Liver (tissue), 8 donors: ENCODE measurements at regions not wholly inside any gene's neighbourhood (a gene's known extent, or its start where the extent isn't known, plus 50 kb on each side); places are given as distances from the start of the nearest gene placed in this dataset.

Experiments
- DNase-seq: peaks from one replicate; pipeline ENCODE4 v3.0.0-alpha.2; 2017; ENCODE audit warnings: low spot score
- H3K27ac ChIP-seq, 2 donors: one replicate each; pipeline ENCODE4 v1.7.0; 2013; ENCODE audit warnings: inconsistent platforms in 2 of 2, low read length in 2 of 2, control low read depth in 1 of 2, low read depth in 1 of 2, mild to moderate bottlenecking in 1 of 2
- H3K27me3 ChIP-seq, 4 donors: one replicate each; pipeline versions ENCODE4 v1.6.1 to v1.7.0; 2013; ENCODE audit warnings: low read length in 3 of 4, inconsistent platforms in 1 of 4, mild to moderate bottlenecking in 1 of 4, moderate library complexity in 1 of 4; ENCODE audit not compliant: control insufficient read depth in 4 of 4, insufficient read depth in 4 of 4
- H3K36me3 ChIP-seq, 4 donors: one replicate each; pipeline versions ENCODE4 v1.6.1 to v1.7.0; 2013; ENCODE audit warnings: low read length in 3 of 4, mild to moderate bottlenecking in 3 of 4, low read depth in 1 of 4, moderate library complexity in 1 of 4; ENCODE audit not compliant: control insufficient read depth in 4 of 4, insufficient read depth in 3 of 4
- H3K4me1 ChIP-seq, 4 donors: one replicate each; pipeline versions ENCODE4 v1.6.1 to v1.7.0; 2013; ENCODE audit warnings: low read length in 3 of 4, mild to moderate bottlenecking in 3 of 4, moderate library complexity in 1 of 4; ENCODE audit not compliant: control insufficient read depth in 4 of 4, insufficient read depth in 4 of 4
- H3K4me3 ChIP-seq, 3 donors: one replicate each; pipeline versions ENCODE4 v1.6.1 to v1.7.0; 2013; ENCODE audit warnings: low read length in 3 of 3, control low read depth in 1 of 3, low read depth in 1 of 3, mild to moderate bottlenecking in 1 of 3
- H3K9ac ChIP-seq, 2 donors: one replicate each; pipeline ENCODE4 v1.7.0; 2013; ENCODE audit warnings: low read length in 2 of 2, mild to moderate bottlenecking in 2 of 2, moderate library complexity in 2 of 2, control low read depth in 1 of 2, low read depth in 1 of 2
- H3K9me3 ChIP-seq, 4 donors: one replicate each; pipeline versions ENCODE4 v1.6.1 to v1.7.0; 2013; ENCODE audit warnings: low read length in 3 of 4; ENCODE audit not compliant: control insufficient read depth in 4 of 4
- ATF3 ChIP-seq: IDR thresholded peaks from 2 replicates; pipeline ENCODE4 v1.6.1; 2016; ENCODE audit warnings: antibody characterized with exemption
- CTCF ChIP-seq: fragments of 150-350 bp; IDR thresholded peaks from 2 replicates; pipeline ENCODE4 v1.5.1; 2017; ENCODE audit warnings: improper control_type of control experiment, low read depth, low read length; ENCODE audit not compliant: missing input control
- EGR1 ChIP-seq, 2 donors: IDR thresholded peaks; 2 replicates each; pipeline ENCODE4 v1.6.1; 2016 to 2018; ENCODE audit warnings: antibody characterized with exemption in 2 of 2, low read depth in 2 of 2
- FOXA1 ChIP-seq: IDR thresholded peaks from 2 replicates; pipeline ENCODE4 v1.6.1; 2016; ENCODE audit warnings: antibody characterized with exemption
- FOXA2 ChIP-seq: IDR thresholded peaks from 2 replicates; pipeline ENCODE4 v1.6.1; 2016; ENCODE audit warnings: antibody characterized with exemption
- GABPA ChIP-seq, 2 donors: IDR thresholded peaks in 1 of 2; conservative IDR thresholded peaks in 1 of 2; 2 replicates each; pipeline ENCODE4 v1.6.1; 2016; ENCODE audit warnings: antibody characterized with exemption in 2 of 2, mild to moderate bottlenecking in 1 of 2, moderate library complexity in 1 of 2
- HNF4A ChIP-seq, 2 donors: conservative IDR thresholded peaks; 2 replicates each; pipeline ENCODE4 v1.6.1; 2016; ENCODE audit warnings: antibody characterized with exemption in 2 of 2, mild to moderate bottlenecking in 2 of 2
- HNF4G ChIP-seq: IDR thresholded peaks from 2 replicates; pipeline ENCODE4 v1.6.1; 2016; ENCODE audit warnings: antibody characterized with exemption
- JUND ChIP-seq, 2 donors: IDR thresholded peaks; 2 replicates each; pipeline ENCODE4 v1.6.1; 2016; ENCODE audit warnings: antibody characterized with exemption in 2 of 2
- MAX ChIP-seq: IDR thresholded peaks from 2 replicates; pipeline ENCODE4 v1.6.1; 2016; ENCODE audit warnings: antibody characterized with exemption
- NR2F2 ChIP-seq: IDR thresholded peaks from 2 replicates; pipeline ENCODE4 v1.6.1; 2016; ENCODE audit warnings: antibody characterized with exemption
- RAD21 ChIP-seq, 2 donors: IDR thresholded peaks; 2 replicates each; pipeline ENCODE4 v1.6.1; 2016; ENCODE audit warnings: antibody characterized with exemption in 2 of 2, mild to moderate bottlenecking in 2 of 2
- REST ChIP-seq: IDR thresholded peaks from 2 replicates; pipeline ENCODE4 v1.6.1; 2016; ENCODE audit warnings: antibody characterized with exemption, mild to moderate bottlenecking
- RXRA ChIP-seq, 2 donors: IDR thresholded peaks; 2 replicates each; pipeline ENCODE4 v1.6.1; 2017 to 2018; ENCODE audit warnings: antibody characterized with exemption in 2 of 2, mild to moderate bottlenecking in 1 of 2
- SP1 ChIP-seq: IDR thresholded peaks from 2 replicates; pipeline ENCODE4 v1.6.1; 2018; ENCODE audit warnings: antibody characterized with exemption, mild to moderate bottlenecking
- TAF1 ChIP-seq: conservative IDR thresholded peaks from 2 replicates; pipeline ENCODE4 v1.6.1; 2016; ENCODE audit warnings: antibody characterized with exemption, mild to moderate bottlenecking
- YY1 ChIP-seq: IDR thresholded peaks from 2 replicates; pipeline ENCODE4 v1.6.1; 2016; ENCODE audit warnings: antibody characterized with exemption, mild to moderate bottlenecking
- ZBTB33 ChIP-seq: IDR thresholded peaks from 2 replicates; pipeline ENCODE4 v1.6.1; 2016; ENCODE audit warnings: antibody characterized with exemption
- WGBS: extraction: QIAGEN DNeasy Blood & Tissue Kit; methylation state at CpG from one replicate; pipeline ENCODE4 v1.1.7; 2013; 5-methylcytosine and 5-hydroxymethylcytosine counted together
- donor health status: healthy.
- donor health status: healthy.
- donor health status: healthy.
- donor health status: healthy.
- donor health status: healthy.

- TF ChIP-seq ZBTB33 (no peak), MAX (no peak), TAF1 (no peak)
Measured at GRCh38 chr5:38060354-38060753, 198.0 kb upstream of the EGFLAM start (continued).

- H3K27ac ChIP-seq = no peak overlapping the region
- H3K4me1 ChIP-seq = no peaks in the 10 kb centered on the region
- 85% methylated on average over 6 of the region's 6 CpGs for WGBS
- no peak for DNase-seq
- no peak overlapping the region for H3K9ac ChIP-seq
- TF ChIP-seq ZBTB33 (no peak), YY1 (no peak), RXRA (IDR thresholded peaks at IDR 0.05) (no peak), HNF4A (conservative IDR thresholded peaks at IDR 0.05) (no peak), EGR1 (IDR thresholded peaks at IDR 0.05; ENCODE audit: low read depth in 2 of 2) (no peak), GABPA (IDR thresholded peaks at IDR 0.05 in 1 of 2, conservative IDR thresholded peaks at IDR 0.05 in 1 of 2) (no peak), SP1 (no peak), CTCF (no peak), MAX (no peak), FOXA1 (no peak), ATF3 (no peak), JUND (IDR thresholded peaks at IDR 0.05) (no peak), HNF4G (no peak), FOXA2 (no peak), REST (no peak), TAF1 (no peak), RAD21 (IDR thresholded peaks at IDR 0.05) (no peak), NR2F2 (no peak)
- no peaks in the 10 kb centered on the region for H3K36me3 ChIP-seq
- no peaks in the 10 kb centered on the region for H3K27me3 ChIP-seq
- peaks cover 0 to under 1% (median 0%) of the 10 kb centered on the region in 4 donors for H3K9me3 ChIP-seq
- H3K4me3 ChIP-seq = no peak overlapping the region
Measured at GRCh38 chr5:38059876-38060275, 198.5 kb upstream of the EGFLAM start.
